ENCODE measurements at regions not wholly inside any gene's neighbourhood (a gene's known extent, or its start where the extent isn't known, plus 50 kb on each side); places are given as distances from the start of the nearest gene placed in this dataset.

- Mint-ChIP-seq H3K4me3 (no peak overlapping the region), H3K4me1 (no peaks in the 10 kb centered on the region), H3K27ac (no peak overlapping the region), H3K27me3 (ENCODE audit: insufficient read depth, low read depth, poor library complexity) (peaks cover 2% of the 10 kb centered on the region), H3K9me3 (peaks cover 5% of the 10 kb centered on the region; the same call in 2 of the 3 replicates), H3K36me3 (ENCODE audit: low read depth) (no peaks in the 10 kb centered on the region)
- no peaks in the 10 kb centered on the region for H3K4me1 ChIP-seq (ENCODE audit: insufficient read depth)
- H3K27ac ChIP-seq (ENCODE audit: low read depth) = no peak overlapping the region
- H3K27me3 ChIP-seq (ENCODE audit: insufficient read depth) = no peaks in the 10 kb centered on the region
- TF ChIP-seq STAT1 (IDR thresholded peaks at IDR 0.05; ENCODE audit: unreplicated experiment) = no peak
- TF ChIP-seq NANOG (IDR thresholded peaks at IDR 0.05; ENCODE audit: borderline replicate concordance) = no peak
- no peak for TF ChIP-seq POLR2AphosphoS5 (IDR thresholded peaks at IDR 0.05; ENCODE audit: low read depth)
- TF ChIP-seq EZH2 (IDR thresholded peaks at IDR 0.05; ENCODE audit: low read depth, unreplicated experiment) = no peak
- TF ChIP-seq ETS1 (IDR thresholded peaks at IDR 0.05) = no peak
- no peak for TF ChIP-seq REST (IDR thresholded peaks at IDR 0.05; ENCODE audit: unreplicated experiment)
- TF ChIP-seq ZNF331 (CRISPR knock-in tag; IDR thresholded peaks at IDR 0.05; ENCODE audit: low read depth) = no peak
- TF ChIP-seq CTCF (conservative IDR thresholded peaks at IDR 0.05; ENCODE audit: low read depth in 2 of 2) = no peak
- TF ChIP-seq JUNB (IDR thresholded peaks at IDR 0.05; ENCODE audit: unreplicated experiment) = no peak
- TF ChIP-seq CREB1 (CRISPR knock-in tag; IDR thresholded peaks at IDR 0.05; ENCODE audit: low read depth) = no peak
- TF ChIP-seq ZNF462 (CRISPR knock-in tag; IDR thresholded peaks at IDR 0.05) = no peak
- no peak overlapping the region for H2AFZ ChIP-seq
- H4K20me1 ChIP-seq (replicated peaks; ENCODE audit: insufficient read depth) = no peaks in the 10 kb centered on the region
- no peaks in the 10 kb centered on the region for H3K9me2 ChIP-seq (ENCODE audit: insufficient read depth)
- no peak overlapping the region for H3K4me2 ChIP-seq
- no peak overlapping the region for H3K4me3 ChIP-seq
- H3F3A ChIP-seq (replicated peaks; ENCODE audit: low read depth) = no peaks in the 10 kb centered on the region
- no peaks in the 10 kb centered on the region for H3K79me2 ChIP-seq (replicated peaks; ENCODE audit: insufficient read depth)
- ATAC-seq (no peak), DNase-seq (ENCODE audit: low spot score) (no peak)
- no peaks in the 10 kb centered on the region for H3K36me3 ChIP-seq (ENCODE audit: insufficient read depth)
Observed at GRCh38 chr2:156077041-156077742, 255.3 kb downstream of the NR4A2 start.

Measured in GM23338 (cell line).